GM12872 (cell line): ENCODE measurements at regions not wholly inside any gene's neighbourhood (a gene's known extent, or its start where the extent isn't known, plus 50 kb on each side); places are given as distances from the start of the nearest gene placed in this dataset.

Experiments used
- CTCF ChIP-seq: IDR thresholded peaks from 3 replicates; pipeline ENCODE4 v1.5.1; 2011; ENCODE audit warnings: low read depth, mild to moderate bottlenecking, low read length, moderate library complexity; ENCODE audit not compliant: insufficient read depth

GRCh38 chr13:90308249-90308648, 1039.2 kb upstream of the MIR17HG start:
- no peak for TF ChIP-seq CTCF

DNA sequence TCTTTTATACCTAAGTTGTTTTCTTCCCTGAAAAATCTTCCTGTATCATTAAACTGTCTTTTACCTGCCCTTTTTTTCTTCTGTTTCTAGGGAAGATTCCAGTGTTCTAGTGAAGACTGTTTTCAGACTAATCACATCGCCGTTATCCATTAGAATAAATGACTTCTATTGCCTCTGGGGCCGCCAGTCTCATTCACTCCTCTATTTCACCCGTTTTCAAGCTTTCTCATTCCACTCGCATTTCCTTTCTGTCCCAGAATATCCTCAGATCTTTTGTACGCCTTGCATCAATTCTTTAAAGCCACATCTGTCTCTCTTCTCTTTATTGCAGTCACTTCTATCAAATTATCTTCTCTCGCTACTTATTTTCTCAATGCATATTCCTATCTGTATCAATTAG, 1035.6 kb upstream of the MIR17HG start:
- no peak for TF ChIP-seq CTCF

GRCh38 chr13:90315061-90315460, 1032.4 kb upstream of the MIR17HG start:
- TF ChIP-seq CTCF, result no peak

DNA sequence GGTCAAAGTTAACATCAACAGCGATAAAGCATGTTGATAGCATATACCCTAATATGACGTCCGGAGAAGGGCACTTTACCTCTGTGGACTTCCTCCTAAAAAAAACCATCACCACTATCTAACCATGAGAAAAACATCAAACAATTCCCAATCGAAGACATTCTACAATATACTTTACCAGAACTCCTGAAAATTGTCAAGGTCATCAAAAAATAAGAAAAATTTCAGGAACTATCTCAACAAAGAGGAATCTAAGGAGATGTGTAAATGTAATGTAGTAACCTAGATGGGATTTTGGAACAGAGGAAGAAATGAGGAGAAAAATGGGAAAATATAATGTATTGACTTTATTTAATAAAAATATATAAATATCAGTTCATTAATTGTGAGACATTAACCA, 1026.8 kb upstream of the MIR17HG start:
- TF ChIP-seq CTCF, result no peak

GRCh38 chr13:90321281-90321931, 1026.1 kb upstream of the MIR17HG start:
- no peak for TF ChIP-seq CTCF

DNA sequence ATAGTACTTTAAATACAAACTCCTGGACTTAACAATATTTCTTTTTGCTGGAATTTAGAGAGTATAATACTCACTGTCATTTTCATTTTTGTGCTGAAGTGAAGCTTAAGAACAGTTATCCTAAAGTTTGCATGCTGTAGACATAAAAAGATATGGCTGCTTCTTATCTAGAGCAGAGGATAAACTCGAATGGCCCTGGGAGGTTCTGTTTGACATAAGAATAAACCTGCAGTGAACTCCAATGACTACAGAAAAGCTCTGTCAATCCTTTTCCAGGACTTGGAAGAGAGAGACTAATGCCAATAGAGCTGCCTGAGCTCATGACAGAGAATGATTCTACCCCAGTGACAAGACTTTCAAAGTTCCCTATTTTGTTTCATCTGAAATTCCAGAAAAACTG, 1017.8 kb upstream of the MIR17HG start:
- TF ChIP-seq CTCF, result no peak

- TF ChIP-seq CTCF, result no peak
Measured at GRCh38 chr13:90331974-90332373, 1015.5 kb upstream of the MIR17HG start.
